Spleen (tissue), 7 donors: ENCODE measurements at regions not wholly inside any gene's neighbourhood (a gene's known extent, or its start where the extent isn't known, plus 50 kb on each side); places are given as distances from the start of the nearest gene placed in this dataset.

ENCODE experiments used
- CTCF ChIP-seq, 11 experiments: fragments of 200-600 bp in 7 of 11; fragments of 450-650 bp in 4 of 11; sonication (generic) in 4 of 11; IDR thresholded peaks in 8 of 11; conservative IDR thresholded peaks in 3 of 11; 1 replicate in 7 of 11; 2 replicates in 4 of 11; pipeline versions ENCODE4 v1.4.0 to v1.8.0; 2016 to 2021; ENCODE audit warnings: antibody characterized with exemption in 11 of 11, inconsistent platforms in 4 of 11, mild to moderate bottlenecking in 1 of 11
- POLR2A ChIP-seq, 3 donors: fragments of 450-650 bp; IDR thresholded peaks; one replicate each; pipeline ENCODE4 v1.5.1; 2017; ENCODE audit warnings: antibody characterized with exemption in 3 of 3, mild to moderate bottlenecking in 1 of 3
- donor health status: DM: no; HTN: no; CAD: no; lungs with moderate emphysema.
- donor health status: DM: no; HTN: no; CAD: no.
- donor health status: DM: no; HTN: no; CAD: no.

DNA sequence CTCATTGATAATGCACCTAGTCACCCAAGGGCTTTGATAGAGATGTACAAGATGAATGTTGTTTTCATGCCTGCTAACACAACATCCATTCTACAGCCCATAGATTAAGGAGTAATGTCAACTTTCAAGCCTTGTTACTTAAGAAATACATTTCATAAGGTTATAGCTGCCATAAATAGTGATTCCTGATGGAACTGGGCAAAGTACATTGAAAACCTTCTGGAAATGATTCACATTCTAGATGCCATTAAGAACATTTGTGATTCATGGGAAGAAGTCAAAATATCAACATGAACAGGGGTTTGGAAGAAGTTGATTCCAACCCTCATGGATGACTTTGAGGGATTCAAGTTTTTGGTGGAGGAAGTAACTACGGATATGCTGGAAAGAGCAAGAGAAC lies 135.2 kb downstream of the TLE3 start:
- TF ChIP-seq CTCF (IDR thresholded peaks at IDR 0.05 in 8 of 11, conservative IDR thresholded peaks at IDR 0.05 in 3 of 11), result no peak
- TF ChIP-seq POLR2A (IDR thresholded peaks at IDR 0.05), result no peak
